ENCODE measurements at regions not wholly inside any gene's neighbourhood (a gene's known extent, or its start where the extent isn't known, plus 50 kb on each side); places are given as distances from the start of the nearest gene placed in this dataset.

DNA sequence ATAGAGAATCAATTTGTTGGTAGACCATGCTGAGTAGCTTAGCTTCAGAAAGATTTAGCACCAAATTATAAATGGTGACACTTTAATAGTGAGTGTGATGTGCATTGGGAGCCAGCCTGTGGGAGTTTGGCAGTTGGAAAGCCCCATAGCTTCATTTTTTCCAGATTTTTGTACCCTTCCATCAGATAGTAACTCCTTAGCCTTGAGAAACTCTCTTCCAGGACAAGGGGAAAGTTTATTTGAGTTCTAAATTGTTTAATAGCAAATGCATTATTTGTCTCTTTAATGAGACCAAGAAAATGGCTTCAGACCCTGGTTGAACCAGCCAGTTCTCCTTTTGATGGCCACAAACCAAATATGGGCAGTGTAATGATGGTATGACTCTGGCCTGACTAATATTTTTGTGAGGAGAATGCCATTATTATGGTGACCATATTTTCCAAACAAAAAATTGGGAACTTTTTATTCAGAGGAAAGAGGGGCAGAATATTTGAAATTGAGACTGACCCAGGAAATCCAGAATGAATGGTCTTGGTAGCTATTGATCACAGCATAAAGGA, 49.8 kb downstream of the PLCE1 start:
- DNase-seq = no peak

DNA sequence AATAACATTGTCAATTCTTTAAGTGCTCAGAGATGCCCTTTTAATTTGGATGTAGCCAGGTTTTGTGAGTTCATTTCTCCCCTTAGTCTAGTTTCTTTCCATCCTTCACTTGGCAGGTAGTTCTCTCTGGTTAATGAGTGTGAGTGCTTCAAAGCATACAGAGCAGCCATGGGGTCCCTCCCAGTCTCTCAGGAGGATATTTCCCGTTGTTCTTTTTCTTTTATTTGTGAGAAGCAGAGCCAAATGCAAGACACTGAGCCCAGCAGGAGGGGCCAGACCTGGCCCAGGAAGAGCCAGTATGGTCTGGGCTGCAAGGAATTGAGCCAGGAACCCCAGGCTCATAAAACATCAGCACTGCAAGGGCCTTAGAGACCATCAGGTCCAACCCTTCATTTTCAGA, 52.4 kb downstream of the PLCE1 start:
- DNase-seq = no peak

DNA sequence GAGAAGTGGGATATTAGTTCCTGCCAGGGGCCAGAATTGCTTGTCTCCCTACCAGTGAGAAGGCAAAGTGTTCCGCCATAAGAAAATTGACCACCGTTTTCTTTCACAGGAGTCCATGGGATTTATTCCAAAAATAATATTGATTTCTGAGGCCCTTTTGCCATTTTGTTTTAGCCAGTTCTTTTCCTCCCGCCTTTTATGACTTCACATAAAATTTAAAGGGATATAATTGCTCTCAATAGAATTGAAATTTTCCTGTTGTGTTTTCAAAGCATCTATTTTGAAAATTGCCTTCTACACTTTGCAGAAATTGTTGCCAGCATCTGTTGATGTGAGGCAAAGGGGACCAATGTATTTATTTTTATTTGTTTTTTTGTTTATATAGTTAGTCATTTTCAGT, 53.6 kb downstream of the PLCE1 start:
- no peak for DNase-seq

DNA sequence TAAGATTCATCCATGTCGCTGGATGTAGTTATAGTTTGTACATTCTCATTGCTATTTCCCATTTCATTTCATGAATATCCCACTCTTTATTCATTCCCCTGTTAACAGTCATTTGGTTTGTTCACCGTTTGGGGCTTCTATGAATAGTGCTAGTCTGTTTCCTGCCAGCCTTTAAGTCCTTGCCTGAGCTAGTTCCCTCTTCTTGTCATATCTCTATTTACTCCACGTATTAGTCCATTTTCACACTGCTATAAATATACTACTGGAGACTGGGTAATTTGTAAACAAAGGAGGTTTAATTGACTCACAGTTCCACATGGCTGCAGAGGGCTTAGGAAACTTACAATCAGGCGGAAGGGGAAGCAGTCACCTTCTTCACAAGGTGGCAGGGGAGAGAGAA, 56.2 kb downstream of the PLCE1 start:
- DNase-seq = no peak

DNA sequence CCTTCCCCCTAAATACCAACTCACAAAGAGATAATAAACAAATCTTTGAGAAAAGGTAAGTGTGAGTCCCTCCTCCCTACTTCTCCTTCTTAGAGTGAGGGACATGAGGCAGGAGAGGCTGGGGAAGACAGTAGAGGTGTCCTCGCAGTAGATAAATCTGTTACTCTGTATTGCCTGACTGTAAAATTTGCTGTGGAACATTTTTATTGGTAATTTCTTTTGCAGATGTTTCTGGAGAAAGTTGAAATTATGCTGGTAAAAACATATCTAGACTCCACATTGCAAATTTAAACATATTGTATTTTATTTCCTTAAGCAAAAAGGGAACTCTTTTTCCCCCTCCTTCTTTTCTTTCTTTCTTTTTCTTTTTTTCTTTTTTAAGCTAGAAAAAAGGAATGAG, 58.5 kb downstream of the PLCE1 start:
- no peak for DNase-seq

DNA sequence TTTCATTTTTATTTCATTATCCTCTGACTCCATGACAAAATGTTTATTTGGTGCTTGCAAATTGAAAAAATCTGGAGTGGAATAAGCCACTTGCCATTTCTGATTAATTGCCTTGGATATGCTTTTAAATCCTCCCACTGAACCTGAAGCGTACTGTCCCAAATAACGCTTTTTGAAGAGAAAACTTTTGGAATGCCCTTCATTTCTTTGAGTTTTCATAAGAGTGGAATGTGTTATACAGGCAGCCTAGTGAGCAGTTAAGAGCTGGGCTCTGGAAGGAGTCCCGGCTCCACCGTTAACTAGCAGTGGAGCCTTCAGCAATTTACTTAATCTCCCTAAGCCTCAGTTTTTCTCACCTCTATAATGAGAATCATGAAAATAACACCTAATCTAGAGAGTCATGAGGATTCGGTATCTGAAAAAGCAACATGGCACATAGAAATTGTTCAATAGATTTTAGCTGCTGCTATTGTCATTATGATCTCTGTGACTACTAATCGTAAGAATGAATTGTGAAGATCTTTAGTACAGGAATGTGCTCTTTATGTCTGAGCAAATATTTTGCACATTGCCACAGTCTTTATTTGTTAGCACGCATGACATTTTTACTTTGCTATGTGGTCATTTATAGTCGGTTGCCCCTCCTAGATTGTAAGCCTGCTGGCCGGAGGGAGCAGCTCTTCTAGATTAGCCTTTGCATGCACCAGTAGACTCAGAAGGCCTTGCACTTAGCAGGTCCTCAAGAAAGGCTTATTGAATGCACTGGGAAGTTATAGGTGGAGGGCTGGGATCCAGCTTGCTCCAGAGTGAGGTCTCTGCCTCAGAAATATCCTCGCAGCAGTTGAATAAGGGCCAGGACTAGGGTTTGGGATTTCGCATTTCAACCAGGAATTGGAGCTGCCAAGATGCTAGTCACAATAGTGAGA, 59.4 kb downstream of the PLCE1 start:
- DNase-seq = no peak

DNA sequence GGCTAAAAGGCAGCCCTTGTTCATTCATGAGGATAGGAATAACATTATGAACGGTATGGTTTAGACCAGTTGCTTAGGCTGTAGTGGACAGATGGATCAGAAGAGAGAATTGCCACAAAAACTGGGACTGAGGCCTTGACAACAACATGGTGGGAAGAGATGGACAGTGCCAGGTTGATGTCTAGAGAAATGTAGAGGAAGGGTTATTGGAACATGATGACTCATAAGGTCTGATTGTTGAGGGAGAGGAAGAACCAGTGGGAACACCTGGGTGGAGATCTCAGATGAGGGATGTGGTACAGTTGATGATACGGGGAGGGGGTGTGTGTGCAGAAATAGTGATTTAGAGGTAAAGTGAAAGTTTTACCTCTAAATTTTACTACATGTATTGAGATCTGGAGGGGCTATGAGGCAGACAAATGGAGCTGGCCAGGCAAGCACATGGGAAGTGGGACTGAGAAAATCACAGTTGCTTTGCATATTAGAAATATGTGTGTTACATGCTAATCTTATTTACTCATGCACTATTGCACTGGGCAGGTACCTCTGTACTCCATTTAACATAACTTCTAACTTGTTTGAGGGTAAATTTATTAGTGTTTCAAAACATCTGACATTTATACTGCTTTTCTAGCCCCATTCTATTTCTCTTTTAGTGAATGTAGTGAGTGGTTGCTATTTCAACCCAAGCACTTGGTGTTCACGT, 65.6 kb downstream of the PLCE1 start:
- DNase-seq = no peak

DNA sequence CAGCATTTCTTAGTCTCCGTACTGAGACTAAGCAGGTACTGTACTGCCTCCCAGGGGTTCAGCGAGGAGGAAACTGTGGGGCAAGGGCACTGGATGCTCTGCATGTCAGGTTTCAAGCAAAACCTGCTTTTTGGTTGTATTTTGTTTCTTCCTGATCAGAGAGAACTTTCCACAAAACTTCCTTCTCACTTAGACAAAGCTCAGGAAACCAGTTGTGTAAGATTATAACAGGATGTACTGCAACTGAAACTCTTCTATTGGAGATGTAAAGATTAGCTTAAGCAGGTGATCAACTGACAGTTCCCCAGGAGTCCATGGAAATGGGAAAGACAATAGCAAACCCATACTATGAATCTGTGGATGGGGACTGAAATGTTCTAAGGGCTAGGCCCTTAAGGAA, 67.3 kb downstream of the PLCE1 start:
- no peak for DNase-seq

DNA sequence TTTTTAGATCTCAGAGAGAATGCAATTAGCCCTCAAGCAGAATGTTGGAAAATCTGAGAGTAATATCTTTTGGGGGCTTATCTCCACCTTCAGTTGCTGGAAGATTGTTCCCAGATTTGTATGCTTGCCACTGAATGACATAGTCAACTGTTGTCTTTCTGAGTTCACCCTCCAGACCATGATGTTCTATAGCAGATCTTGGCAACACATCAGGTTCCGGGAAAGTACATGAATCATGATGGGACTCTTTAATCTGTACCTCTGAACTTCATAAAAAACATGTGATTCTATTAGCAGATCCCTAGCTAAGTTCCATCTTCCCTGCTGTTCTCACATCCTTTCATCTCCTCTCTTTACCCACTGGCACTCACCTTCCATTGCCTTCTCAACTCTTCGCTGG, 68.9 kb downstream of the PLCE1 start:
- DNase-seq = no peak

DNA sequence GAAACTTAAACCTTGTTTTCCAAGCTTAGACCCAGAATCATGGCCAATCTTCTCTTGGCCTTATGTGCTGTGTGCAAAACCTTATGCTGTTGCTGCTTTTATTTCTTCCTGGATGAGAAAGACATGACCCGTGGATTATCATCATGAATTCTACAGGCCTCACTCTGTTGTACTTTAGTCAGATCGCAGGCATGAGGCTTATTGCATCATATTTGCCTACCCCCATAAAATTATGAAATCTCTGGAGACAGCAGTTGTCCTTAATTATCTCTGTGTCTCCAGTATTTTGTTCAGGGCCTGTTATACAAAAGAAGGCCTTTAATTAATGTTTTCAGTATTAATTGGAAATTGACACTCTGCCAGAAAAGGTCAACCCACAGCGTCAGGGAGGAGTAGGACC, 71.6 kb downstream of the PLCE1 start:
- DNase-seq = no peak

DNA sequence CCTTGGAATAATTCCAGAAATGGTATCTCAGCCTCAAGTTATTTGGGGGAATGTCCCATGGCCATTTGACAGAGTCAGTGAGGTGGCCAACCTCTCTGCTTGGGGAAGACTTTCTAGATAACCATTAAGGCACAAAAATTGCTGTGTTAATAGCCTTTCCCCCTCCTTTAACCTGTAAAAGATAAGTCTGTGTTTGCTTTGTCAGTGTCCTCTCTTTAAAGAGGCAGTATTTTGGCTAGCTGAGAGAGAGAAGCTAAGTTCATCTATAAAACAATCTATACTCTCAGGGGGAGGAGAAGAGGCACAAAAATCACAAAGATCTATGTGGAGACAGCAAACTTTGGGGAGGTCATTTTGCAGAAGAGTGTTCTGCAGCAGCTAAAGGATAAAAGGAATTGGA, 72.1 kb downstream of the PLCE1 start:
- no peak for DNase-seq

DNA sequence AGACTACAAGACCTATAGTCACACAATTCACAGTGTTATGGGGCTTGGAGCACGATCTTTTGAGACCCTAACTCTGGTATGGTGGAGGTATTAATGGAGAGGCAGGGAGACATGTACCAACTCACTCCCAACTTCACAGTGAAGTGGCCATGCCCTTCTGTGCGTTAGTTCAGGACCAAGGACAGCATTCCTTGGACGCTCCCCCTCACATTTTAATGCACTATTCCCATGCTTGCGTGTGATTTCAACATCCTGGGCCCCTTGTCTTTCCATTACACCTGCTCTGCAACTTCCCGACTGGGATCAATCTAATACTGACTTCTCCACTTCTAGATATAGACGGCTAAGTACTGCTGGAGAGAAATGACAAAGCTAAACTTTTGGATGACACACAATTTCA, 72.7 kb downstream of the PLCE1 start:
- no peak for DNase-seq

DNA sequence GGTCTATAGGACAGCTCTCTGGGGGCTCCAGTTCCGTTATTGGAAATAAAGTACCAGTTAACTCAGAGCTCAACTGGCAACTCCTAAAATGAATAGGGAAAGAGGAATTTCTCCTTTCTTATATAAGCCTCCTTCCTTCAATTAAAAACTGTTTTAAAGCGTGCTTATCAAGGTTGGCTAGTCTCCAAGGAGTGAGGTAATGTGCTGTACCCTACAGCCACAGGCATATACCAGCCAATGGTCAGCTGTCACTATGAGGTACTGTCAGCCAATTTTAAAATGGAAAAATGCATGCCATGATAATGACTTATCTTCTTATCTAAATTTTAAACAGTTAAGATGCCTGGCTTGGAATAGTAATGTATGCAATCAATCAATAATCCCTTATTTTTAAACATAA, 76.2 kb downstream of the PLCE1 start:
- no peak for DNase-seq

DNA sequence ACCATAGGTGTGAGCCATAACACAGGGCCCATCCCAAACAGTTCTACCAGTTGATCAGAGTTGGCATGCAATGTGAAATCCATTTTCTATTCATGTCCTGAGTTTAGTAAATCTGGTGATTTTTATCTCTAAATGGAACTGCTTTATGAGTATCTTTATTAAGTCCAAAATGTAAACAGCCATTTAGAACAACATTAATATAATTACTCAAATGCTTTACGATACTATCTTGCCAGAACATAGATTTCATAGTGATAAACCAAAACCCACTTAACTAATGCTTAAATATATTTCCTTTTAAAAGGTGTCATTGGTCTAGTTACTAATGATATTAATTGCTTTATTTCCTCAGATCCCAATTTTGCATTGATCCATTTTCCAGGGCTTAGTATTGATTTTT, 80.7 kb downstream of the PLCE1 start:
- no peak for DNase-seq

DNA sequence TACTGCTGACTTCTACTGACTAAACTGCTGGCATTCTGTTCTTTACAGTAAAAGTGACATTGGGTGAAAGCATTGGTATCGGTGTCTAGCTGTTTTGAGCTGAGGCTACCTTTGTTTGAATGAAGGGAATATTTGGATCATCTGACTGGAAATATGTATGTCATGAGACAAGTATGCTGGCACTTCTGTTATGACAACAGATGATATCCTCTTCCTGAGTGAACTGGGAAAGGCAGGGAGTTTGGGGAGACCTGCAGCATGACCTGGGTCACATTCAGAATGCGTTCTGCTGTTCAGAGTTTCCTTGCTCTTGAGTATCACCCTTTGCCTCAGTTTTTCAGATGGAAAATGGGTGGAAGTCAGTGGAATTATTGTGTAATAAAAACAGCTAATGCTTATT, 81.8 kb downstream of the PLCE1 start:
- DNase-seq = no peak

DNA sequence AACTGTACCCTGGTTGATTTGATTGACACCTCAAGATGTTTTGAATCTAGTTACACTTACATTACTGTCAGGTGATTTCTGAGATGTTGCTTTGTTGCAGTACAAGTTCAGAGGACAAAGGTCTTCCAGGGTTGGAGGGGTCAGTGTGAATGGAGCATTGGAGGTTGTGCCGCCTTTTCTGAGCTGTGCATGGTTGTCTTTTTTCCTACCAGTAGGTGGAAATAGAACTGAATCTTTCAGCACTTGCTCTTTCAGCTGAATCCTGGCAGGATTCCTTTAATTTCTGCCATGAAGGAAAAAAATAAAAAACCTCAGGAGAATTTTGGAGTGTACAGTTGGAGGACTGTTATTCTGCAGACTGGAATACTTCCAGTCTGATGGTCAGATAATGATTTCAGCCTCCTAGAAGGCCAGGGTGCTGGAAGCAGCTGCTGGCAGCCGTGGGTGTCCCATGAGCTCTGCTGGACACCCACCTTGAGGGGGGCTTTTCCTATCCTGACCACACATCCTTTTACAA, 82.7 kb downstream of the PLCE1 start:
- DNase-seq = no peak

DNA sequence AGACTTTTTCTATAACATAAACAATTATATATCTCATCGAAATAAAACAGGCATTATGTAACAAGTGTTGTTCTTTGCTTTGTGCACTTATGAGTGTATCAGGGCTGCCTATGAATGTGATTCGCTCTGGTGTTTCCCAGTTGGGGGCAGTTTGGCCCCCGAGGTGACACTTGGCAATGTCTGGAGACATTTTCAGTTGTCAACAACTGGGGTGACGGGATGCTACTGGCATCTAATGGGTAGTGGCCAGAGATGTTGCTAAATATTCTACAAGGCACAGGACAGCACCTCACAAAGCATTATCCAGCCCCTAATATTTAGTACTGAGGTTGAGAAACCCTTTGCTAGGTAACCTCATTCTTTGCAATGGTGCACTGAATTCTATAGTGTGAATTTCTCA, 83.3 kb downstream of the PLCE1 start:
- no peak for DNase-seq

DNA sequence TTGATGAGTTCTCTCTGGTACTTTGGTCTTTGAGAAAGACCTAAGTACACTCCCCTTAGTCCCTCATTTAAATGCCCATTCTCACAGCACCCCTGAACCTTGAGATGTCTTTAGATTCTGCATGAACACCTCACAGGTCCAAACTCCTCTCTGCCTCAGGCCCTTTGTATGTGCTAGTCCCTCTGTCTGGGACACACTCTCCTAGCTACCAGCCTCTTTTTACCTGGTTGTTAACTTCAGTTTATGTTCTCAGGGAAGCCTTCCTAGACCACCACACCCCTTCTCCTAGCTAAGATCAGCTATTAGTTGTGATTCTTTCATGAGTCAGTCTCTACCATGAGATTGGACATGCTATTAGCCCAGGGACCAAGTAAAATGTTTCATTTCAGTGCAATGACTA, 86.4 kb downstream of the PLCE1 start:
- no peak for DNase-seq

DNA sequence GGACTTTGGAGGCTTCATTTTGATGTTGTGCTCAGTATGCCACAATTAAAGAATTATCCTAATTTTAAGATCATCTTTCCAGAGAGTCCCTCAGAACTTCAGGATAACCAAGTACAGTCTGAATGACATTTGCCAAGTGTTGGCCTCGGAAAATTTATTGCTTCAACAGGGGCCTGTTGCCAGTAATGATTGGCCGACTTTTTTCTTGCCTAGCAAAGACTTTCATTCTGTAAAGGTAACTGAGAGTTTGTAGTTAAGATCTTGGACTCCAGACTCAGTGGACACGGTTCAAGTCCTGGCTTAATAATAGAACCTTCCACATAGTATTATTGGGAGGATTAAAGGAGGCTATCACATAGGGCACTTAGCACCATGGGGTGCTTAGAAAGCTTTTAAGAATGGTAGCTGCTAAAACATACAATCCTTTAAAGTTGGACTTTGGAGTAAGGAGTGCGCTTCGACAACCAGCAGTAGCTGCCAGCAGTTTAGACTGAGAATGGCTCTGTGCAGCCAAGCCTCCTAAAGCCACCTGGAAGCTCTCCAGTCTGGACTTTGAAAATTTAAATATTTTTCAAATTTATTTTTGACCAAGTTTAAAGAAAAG, 90.0 kb downstream of the PLCE1 start:
- DNase-seq = no peak

DNA sequence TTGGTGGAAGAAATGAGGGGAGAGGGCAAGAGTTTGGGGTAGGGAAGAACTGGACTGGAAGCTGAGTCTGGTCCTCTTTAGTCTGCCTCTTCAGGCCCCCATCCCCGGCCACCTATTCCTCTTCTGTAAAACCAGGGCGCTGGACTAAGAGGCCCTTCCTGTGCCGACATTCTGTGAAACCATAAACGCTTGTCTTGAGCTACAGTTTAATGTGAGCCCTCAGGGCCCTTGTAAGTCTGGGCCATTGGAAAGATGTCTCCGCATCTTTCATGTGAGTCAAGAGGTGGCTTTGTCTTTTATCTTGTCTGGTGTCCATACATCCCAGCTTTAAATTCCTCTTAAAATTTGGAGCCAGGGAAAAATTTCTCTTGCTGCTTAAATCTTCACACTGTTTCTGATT, 90.6 kb downstream of the PLCE1 start:
- DNase-seq = no peak

DNA sequence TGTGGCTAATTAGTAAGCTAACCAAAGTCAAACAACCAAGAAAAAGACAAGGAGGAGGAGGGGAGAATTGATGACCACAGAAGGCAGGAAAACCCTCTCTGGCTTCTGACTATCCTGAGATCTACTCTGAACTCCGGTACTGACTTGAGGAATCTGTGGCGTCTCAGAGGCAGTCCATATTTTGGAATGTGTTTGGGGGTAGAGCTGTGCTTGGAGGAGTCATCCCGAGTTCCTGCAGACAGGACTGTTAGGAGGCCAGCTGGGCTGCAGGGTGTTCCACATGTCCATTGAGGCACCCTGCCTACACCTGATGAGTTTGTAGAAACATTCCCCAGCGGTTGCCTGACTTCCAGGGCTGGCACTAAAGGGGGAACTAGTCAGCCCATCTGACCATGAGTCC, 91.6 kb downstream of the PLCE1 start:
- no peak for DNase-seq

DNA sequence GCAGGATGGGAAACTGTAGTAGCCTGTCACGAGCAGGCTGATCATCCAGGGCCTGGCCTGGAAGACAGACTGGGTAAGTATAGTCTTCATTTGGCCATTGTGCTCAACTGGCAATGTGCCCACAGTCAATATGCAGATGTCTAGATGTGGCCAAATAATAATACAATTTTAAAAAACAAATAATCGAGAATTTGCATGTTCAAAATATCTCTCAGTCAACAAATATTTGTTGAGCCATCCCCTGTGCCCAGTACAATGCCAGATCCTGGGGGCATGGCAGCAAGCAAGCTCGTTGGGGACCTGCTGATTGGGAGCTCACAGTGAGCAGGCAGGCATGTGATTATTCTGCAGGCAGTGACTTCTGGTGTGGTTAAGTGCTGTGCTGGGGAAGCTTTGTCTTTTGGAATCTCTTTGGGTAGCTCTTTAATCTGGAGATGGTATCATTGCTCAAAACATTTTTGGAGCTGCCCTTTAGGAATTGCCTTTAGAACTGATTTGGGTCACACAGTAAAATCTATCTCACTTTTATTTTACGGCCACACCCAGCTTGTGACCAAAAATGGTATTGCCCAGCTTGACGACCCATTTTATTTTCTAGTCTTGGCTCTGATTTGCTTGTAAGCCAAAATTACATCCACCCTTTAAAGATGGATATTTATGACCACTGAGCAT, 92.2 kb downstream of the PLCE1 start:
- no peak for DNase-seq

DNA sequence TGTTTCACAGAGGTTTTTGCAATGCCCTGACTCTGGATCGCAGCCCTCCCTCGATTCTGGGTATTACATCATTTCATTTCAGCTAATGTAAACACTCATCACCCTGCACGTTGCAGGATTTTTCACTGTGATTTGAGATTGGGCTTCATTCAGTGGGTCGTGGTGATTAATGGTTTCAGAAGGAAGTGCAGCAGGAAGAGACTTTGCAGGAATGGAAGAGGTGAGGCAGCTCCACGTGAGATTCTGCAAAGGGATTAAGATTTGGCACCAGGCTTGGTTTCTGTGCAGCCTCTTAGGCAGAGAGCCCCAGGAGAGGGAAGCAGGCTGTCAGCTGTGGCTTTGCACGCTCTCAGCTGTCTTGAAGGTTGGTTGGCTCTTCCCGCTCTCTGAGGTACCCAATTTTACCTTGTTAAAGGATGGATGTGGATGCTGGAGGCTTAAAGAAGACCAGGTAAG, 95.2 kb downstream of the PLCE1 start:
- no peak for DNase-seq
